Superior temporal gyrus (tissue), 1 donor: ENCODE measurements at regions not wholly inside any gene's neighbourhood (a gene's known extent, or its start where the extent isn't known, plus 50 kb on each side); places are given as distances from the start of the nearest gene placed in this dataset.
"Not testable (repeated sequence)": the region's sequence is repeated elsewhere in the genome, so short reads cannot be mapped to it uniquely, and the experiment has no call there.

Experiments used
- DNase-seq: peaks from one replicate; pipeline ENCODE4 v3.0.0-alpha.2; 2016; ENCODE audit errors: extremely low spot score

GRCh38 chr17:27208370-27208769 lies 85.5 kb upstream of the WSB1 start:
- DNase-seq = not testable (repeated sequence)

- DNase-seq = no peak
These were observed 84.6 kb upstream of the WSB1 start for GRCh38 chr17:27209316-27209715.

- not testable (repeated sequence) for DNase-seq
These were observed 83.1 kb upstream of the WSB1 start for GRCh38 chr17:27210809-27211208.

- DNase-seq = no peak
These were observed 77.1 kb upstream of the WSB1 start for GRCh38 chr17:27216836-27217235.

GRCh38 chr17:27217631-27218030 lies 76.3 kb upstream of the WSB1 start:
- DNase-seq = no peak

- no peak for DNase-seq
These were observed 75.9 kb upstream of the WSB1 start for GRCh38 chr17:27218041-27218440.

- DNase-seq = no peak
These were observed 75.0 kb upstream of the WSB1 start for GRCh38 chr17:27218719-27219488.

- DNase-seq = no peak
These were observed 71.4 kb upstream of the WSB1 start for GRCh38 chr17:27222515-27222914.

GRCh38 chr17:27224526-27225315 lies 69.2 kb upstream of the WSB1 start:
- DNase-seq = no peak

- DNase-seq = no peak
These were observed 67.2 kb upstream of the WSB1 start for GRCh38 chr17:27226611-27227230.

- DNase-seq = no peak
These were observed 62.9 kb upstream of the WSB1 start for GRCh38 chr17:27230996-27231395.

GRCh38 chr17:27232328-27232727 lies 61.6 kb upstream of the WSB1 start:
- no peak for DNase-seq

GRCh38 chr17:27233059-27233458 lies 60.9 kb upstream of the WSB1 start:
- no peak for DNase-seq

GRCh38 chr17:27233776-27234175 lies 60.1 kb upstream of the WSB1 start:
- no peak for DNase-seq

GRCh38 chr17:27236717-27237315 lies 57.1 kb upstream of the WSB1 start:
- peak; percentile 97 for DNase-seq

- DNase-seq = no peak
These were observed 56.0 kb upstream of the WSB1 start for GRCh38 chr17:27237890-27238289.

- DNase-seq = peak; percentile 41
These were observed 54.9 kb upstream of the WSB1 start for GRCh38 chr17:27239046-27239445.

- DNase-seq = no peak
These were observed 54.3 kb upstream of the WSB1 start for GRCh38 chr17:27239584-27239983.

- no peak for DNase-seq
These were observed 53.7 kb upstream of the WSB1 start for GRCh38 chr17:27240086-27240801.

GRCh38 chr17:27240802-27241155 lies 53.1 kb upstream of the WSB1 start:
- DNase-seq = no peak

GRCh38 chr17:27241346-27241946 lies 52.5 kb upstream of the WSB1 start:
- no peak for DNase-seq
